Epidermal melanocyte (primary cell): ENCODE measurements at regions not wholly inside any gene's neighbourhood (a gene's known extent, or its start where the extent isn't known, plus 50 kb on each side); places are given as distances from the start of the nearest gene placed in this dataset.

Experiments used
- DNase-seq: peaks from one replicate; pipeline ENCODE4 v3.0.0; 2011; ENCODE audit warnings: low spot score; ENCODE audit not compliant: insufficient read length

DNA sequence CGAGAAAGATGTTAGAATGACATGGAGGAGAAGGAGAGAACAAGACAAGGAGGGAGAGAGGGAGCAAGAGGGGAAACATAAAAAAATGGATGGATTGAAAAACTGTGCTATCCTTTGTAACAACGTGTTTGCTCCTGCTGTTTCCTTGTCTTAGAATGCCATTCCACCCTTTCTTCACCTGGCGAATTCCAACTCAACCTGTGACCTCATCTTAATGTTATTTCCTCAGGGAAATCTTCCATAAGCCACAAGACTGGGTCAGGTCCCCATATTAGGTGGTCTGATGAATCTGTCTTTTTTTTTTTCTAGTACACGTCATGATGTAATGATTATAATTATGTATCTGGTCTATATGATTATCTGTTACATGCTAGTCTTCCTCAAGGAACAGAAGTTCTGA lies 195.0 kb upstream of the MAF start:
- no peak for DNase-seq

DNA sequence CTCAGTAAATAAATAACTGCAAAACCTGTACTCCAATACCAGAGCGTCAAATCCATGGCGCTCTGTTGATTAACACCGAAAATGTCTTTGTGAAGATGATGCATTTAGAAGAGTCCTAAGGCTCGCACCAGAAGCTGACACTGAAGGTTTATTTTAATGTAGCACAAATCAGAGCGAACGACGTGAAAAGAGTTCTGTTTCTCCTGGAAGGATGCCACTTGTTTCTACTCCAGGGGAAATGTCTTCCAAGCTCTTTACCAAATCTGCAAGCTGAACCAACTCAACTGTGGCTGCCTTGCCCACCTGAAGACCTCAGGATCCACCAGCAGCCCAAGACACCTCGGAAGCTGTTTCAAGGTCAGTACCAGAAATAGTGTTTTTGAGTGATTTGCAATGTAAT lies 194.4 kb upstream of the MAF start:
- DNase-seq, result no peak

DNA sequence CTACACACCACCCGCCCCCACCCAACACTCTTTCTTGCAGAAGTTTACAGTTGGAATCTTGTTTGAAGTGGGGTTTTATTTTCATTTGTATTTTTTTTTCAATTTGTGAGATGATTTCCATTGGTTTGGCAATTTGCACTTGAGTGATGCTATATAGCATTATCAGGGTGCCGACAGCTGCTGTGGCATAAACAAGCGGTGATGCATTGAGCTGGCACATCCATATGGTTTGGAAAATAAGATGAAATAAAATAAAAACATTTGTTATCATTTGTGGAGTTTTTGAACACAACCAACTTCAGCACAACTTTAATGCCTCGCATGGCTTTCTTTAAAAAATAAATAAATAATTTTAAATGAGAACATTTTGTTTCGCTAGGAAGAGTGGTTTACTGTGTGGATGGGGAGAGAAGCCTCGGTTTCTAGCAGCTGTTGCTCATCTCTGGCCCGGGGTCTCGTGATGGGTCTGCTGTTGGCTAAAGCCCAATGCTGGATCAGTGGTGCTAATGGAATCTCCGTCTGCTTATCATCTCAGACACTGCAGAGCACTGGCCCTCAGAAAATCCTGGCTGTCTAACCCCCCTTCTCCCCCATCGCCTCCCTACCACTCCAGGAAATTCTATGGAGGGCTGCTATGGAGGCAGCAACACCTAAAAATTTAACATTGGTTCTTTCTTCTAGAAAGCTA lies 192.3 kb upstream of the MAF start:
- DNase-seq, result no peak

DNA sequence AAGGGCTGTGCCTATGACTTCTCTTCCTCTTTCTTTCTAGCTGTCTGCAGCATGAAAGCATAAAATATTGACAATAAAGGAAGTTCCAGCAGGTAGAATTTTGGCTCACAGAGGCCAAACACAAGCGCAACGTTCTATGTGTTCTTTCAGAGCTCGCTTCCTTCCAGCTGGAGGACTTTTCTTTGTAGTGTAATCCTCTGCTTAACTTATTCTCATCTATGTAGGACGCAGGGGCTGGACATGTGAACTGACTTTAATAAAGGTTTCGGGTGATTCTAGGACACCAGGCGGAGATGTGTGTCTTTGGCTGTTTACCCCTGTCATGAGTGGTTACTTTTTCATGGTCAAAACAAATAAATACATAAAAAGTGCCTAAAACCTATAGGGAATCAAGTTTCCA lies 191.5 kb upstream of the MAF start:
- DNase-seq, result no peak

DNA sequence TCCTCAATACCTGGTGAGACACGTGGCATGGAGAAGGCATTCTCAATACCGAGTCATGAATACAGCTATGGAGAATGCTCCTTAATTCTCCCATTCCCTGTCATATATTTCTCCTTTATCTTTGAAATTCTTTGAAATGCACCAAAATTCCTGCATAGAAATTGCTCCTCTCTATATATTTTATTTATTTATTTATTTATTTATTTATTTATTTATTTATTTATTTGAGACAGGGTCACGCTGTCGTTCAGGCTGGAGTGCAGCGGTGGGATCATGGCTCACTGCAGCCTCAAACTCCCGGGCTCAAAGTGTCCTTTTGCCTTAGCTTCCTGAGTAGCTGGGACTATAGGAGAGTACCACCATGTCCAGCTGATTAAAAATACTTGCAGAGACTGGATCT lies 190.3 kb upstream of the MAF start:
- no peak for DNase-seq

DNA sequence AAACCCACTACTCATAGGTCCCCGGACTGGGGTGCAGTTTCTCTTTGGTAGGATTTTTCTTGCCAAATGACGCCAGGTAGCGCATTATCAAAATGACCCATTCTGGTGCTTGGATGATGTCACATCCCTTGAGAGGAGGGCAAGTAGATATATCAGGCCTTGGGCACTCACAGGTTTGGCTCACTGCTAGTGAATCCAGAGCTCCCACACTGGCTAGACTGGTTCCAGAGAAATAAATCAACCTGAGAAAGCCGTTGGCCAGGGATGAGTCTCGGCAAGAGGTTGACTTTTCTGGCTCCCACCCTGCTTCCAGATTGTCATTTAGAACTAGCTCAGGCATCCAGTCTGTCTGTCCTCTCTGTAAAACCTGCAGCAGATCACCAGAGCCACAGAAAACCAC lies 188.4 kb upstream of the MAF start:
- no peak for DNase-seq

DNA sequence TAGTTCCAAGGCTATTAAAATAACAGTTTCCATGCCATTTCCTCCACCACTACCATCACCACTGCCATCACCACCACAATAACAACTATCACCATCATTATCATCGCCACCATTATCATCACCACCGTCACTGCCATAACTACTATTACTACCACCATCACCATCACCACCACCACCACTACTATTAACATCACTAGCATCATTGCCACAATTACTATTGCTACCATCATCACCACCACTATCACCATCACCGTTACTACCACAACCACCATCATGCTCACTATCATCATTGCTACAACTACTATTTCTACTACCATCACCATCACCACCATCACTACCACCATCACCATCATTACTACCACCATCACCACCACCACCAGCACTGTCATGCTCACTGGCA lies 185.9 kb upstream of the MAF start:
- DNase-seq, result no peak

DNA sequence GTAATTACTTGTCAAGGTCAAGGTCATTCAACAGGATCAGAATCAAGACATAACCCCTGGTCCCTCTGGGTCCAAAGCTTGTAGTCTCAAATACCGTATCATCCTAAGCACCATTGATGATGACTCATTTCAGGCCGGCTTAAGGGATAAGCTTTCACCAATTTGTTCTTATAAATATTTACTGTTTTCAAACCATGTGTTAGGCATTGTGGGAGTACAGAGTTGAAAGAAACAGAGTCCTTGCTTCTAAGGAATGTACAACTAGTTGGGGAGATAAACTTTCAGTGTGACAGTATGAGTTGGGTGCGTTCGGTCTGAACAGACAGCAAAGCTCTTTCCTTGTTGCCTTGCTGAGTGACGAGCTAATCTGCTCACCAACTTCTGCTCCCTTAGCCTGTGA lies 183.5 kb upstream of the MAF start:
- no peak for DNase-seq

DNA sequence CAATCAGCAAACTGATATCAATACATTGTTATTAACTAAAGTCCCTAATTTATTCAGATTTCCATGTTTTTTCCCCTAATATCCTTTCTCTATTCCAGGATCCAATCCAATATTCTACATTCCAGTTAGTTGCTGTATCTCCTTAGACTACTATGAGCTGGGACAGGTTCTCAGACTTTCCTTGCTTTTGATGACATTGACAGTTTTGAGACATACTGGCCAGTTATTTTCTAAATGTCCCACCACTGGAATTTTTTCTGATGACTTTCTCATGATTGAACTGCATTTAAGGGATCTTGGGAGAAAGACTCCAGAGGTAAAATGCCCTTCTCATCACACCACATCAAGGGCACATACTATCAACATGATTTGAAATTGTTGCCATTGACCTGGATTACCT lies 177.1 kb upstream of the MAF start:
- DNase-seq, result no peak

DNA sequence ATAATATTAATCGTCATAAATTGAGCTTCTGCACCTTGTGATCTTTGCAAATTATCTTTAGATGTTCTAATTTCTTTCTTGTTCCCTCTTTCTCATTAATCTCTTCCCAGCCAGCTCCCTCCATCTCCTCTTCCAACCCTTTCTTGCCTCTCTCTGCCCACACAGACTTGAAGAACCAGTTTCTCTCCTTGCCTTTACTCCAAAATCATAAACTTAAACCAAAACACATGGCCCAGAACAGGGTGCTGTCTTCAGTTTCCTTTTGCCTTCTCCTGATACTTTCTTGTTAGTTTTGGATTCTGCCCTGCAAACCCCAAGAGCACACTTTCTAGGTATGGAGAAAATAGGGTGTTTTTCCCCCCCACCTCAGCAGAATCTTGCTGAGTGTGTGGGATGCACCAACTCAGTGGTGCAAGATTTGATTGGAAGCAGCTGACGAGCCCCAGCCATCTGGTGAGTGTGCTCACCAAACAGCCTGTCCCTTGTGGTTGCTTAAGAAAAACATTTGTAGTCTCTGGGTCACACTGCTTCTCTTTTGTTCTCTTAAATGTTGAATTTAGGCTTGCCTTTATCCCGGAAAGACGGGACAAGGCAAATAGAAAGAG lies 175.8 kb upstream of the MAF start:
- peak; percentile 31 for DNase-seq

DNA sequence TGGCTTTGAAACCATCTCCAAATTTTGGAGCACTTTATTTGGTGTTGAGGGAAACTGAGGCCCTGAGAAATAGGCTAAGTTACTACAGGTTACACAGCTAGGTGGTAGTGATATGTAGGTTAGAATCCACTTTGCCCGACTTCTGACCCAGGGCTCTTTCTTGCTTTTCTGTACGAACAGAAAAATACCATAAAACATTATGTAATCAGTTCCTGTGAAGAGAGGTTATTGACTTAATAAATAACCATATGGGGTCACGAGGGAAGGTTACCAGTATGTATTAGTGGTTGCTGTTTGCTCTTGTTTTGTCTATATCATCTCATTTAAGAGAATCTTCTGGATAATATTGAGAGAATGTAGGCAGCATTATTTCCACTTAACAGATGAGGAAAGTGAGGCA lies 172.2 kb upstream of the MAF start:
- no peak for DNase-seq

DNA sequence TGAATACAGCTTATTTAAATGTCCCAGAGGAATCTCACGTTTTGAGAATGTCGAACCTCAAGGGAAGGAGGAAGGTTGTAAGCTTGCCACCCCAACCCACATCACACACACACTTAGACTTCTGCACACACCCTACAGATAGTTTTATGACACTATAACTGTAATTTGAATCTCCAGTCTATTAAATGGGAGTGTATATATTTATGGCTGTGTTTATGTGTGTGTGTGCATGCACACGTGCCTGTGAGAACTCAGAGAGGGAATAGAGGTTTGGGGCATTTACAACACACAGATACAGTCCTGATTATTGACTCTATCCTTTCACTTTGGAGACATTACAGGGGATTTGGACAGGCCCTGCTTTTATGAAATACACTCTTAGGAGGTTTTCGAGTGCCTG lies 171.5 kb upstream of the MAF start:
- DNase-seq, result no peak

DNA sequence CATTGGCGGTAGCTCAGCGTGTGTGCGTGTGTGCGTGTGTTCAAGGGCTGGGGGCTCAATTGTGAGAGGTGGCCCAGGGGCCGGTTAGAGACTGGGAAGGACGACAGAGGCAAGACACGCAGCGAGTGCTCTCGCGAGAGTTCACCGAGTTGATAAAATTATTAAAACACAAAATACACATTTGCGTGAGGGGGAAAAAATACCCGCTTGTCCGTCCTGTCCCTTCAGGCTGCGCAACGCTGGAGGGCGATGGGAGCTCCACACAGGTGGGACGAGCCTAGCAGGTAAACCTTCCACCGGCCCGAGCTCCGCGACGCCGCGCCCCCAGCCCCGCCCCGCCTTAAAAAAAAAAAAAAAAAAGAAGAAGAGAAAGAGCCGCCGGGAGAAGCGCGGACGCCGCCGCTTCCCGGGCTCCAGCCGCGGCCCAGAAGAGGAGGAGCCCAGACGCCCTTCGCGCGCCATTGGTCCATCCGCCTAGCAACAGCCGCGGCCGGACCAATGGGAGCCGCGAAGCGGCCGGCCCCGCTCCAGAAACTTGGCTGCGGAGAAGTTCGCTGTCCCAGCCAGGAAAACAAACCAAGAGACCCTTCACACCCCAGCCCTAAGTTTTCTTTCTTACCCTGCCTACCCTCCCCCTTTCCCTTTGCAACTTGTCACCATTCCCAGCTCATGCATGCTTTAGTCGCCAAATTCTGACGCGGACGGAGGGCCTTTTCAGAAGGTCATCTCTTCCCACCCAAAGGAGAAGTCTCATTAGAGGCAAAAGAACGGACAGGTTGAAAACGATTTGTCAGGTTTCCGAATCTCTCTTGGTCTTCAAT lies 169.9 kb upstream of the MAF start:
- DNase-seq, result peak; percentile 90

DNA sequence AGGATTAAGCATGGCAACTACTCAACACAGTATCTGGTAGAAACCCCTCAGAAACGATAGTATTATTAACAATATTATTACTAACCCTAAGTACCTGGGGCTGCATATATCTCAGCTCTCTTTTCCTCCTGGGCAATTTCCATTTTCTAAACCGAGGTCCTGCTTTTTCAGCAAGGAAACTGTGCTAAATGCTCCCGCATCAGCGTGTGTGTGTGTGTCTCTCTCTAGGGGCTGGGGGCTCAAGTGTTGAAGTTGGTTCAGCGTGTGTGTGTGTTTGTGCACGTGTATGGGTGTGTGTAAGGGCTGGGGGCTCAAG lies 169.3 kb upstream of the MAF start:
- no peak for DNase-seq

DNA sequence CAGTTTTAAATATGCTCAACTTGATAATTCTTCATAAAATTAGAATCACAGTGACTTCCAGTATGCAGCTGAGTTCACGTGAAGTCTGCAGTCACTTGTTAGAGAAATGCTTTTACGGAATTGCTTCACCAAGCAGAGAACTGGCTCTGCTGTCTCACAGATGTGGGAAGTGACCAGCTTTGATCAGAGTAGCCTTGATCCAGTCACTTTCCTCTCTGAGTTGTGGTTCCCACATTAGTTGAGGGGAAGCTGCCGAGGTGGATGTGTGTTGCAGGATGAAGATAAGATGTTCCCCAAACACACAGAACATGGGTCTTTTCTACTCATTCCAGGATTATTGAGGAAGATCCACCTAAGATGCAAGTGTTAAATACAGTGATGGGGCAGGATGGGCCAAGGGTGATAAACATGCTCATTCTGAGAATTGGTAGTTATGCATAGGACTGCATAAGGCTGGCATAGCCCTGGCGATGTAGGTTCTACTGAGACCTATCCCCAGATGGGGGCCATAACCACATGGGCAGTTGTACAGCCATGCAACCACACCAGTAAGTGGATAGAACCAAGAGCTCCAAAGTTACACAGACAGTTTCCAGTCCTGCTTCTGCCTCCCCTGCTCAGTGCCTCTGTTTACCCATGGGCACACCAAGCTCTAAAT lies 168.9 kb upstream of the MAF start:
- DNase-seq, result no peak

DNA sequence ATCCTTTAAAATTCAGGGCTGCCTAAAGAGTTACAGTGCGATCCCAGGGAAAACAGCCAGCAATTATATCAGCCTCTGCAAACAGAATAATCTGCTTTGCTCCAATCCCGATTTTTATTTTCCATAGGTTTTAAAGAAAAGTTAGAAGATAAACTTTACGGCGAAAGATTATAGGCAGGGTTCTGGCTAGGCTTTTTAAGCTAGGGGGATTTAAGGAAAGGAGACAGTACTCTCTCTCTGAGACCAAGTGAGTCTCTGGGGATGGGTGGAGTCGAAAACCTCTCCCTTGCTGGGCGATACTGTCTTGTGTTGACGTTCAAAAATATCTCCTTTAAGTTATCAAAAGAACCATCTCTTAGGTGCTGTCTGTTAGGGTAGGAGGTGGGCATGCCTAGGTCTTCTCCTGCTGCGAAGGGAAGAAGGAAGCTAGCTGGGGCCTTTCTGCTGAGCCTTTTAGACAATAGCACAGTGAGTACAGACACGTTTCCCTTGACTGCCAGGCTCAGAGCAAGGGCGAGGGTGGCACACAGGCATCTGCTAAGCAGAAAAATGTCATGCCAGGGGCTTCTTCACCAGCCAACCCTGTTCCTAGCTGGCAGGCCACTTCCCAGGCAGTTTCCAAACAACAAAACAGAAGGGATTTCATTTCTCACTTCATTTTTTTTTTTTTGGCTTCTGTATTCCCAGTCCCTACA lies 167.9 kb upstream of the MAF start:
- no peak for DNase-seq

DNA sequence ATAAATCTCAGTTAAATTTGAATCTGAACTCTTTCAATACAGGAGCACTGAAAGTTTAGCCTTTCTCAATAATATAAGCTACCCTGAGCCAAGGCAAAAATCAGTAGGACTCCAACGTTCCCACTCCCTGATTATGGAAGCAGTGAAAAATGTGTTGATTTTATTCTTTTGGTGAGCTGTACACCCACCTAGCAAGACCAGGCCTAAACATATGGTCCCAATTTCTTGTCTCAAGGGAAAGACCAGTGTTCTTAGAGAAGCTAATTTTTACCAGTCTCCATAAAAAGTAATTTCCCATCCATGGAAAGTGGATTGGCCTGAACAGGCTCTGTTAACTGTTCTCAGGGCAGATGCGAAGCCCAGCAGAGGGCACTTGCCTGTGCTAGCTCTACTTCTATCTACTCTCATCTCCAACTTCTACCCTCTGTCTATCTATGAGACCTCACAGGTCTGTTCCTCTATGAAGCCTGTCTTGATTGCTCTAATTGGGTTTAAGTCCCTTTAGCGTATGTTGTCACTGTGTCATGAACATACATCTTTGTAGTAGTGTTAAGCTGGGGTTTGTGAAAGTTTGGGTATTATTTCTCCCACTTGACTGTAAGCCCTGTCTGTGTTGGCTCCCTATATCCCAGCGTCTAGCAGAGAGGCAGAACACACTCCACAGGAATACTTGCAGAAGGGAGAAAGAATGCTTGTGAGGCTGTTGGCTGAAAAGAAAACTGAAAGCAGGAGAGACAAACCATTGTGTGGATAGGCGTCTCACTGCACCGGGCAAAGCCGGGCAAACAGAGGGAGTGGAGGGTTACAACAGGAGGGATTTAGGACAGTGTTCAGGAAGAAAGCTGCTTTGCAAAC lies 167.1 kb upstream of the MAF start:
- no peak for DNase-seq

DNA sequence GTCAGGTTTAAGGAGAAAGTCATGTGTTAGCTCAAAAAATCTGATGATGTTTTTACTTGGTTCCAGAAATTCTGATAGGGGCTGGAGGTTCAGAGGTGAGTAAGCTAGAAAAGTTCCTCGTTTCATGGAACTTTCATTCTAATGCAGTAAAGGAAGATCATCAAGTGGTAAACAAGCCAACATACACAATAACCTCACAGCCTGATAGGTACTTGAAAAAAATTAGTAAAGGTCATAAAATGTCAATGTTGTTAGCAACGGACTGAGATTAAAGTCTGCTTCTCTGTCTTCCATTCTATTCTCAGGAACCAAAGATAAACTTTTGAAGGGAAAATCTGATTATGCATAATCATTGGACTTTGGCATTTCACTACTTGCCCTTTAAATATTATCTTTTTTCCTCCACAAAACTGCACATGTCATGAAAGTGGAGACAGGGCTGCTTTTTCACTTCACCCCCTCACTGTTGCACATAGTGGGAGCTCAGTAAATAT lies 165.4 kb upstream of the MAF start:
- DNase-seq, result no peak

DNA sequence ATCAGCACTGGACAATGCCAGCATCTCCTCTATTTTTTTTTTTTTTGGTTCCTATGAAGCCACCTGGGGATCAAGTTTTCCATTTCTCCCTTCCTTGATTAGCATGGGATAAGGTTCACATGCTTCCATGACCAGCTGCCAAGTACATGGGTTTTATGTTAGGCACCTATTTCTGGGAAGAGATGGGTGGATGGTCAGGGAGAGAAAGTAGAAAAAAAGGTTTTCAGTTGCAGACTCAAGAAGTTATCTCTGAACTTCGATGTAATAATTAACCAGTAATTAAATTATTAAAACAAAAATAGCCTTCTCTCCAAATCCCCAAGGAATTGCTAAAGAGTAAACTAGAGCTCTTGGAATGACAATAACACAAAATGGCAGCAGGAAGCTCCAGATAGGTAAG lies 164.9 kb upstream of the MAF start:
- no peak for DNase-seq

DNA sequence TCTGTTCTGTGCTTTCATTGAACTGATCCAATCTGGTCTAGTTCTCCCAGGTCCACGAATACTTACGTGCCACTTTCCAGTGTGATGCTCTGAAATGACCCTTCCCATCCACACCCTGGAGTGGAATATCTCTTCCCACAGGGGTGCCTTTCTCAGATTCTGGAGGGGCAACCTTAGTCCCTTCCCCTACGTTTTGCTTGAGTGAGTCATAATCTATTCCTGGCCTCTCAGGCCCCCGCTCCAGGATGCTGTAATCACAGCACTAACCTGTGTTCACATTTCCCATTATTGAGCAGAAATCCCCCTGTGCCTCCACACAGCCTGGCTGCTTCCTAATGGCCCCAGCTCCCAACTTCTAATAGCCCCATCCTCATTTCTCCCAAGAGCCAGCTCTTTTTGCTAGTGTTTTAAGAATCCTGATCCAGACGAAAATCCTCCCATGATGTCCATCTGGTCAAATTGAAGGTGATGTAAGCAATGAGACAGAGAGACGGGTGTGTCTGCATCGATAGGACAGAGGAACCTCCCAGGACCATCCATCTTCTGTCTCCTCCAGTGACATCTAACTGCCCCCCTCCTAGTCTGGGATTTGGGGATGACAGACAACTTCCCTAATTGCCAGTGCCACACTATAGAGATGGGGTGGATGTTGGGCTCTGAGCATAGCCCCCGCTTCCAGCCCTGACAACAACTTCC lies 164.0 kb upstream of the MAF start:
- no peak for DNase-seq
